T-helper 2 cell treated with Interferon-gamma antibody and Interleukin-4, amounts not matched to agents 100 ng/mL and 5 ng/mL, for 36 hours (primary cell): ENCODE measurements at regions not wholly inside any gene's neighbourhood (a gene's known extent, or its start where the extent isn't known, plus 50 kb on each side); places are given as distances from the start of the nearest gene placed in this dataset.

Source experiments
- intact Hi-C: fragments of 100-400 bp; cut with micrococcal nuclease; formaldehyde crosslinking; loops from one replicate; pipeline ENCODE4 v1.15.1; 2023

DNA sequence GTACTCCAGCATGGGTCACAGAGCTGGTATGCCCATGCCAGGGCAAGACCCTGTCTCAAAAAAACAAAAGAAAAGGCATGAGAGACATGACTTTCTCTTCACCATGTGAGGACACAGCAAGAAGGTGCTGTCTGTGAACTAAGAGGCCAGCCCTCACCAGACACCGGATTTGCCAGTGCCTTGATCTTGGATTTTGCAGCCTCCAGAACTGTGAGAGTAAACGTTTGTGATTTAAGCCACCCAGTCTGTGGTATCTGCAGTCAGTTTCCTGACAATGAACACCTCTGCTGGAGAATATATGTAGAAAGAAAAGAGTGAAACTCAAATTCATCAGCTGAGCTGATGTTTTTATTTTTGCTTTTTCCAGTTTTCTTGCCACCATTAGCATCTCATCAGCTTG, 166.3 kb upstream of the RAB4A start:
- intact Hi-C loops = no loop called here

DNA sequence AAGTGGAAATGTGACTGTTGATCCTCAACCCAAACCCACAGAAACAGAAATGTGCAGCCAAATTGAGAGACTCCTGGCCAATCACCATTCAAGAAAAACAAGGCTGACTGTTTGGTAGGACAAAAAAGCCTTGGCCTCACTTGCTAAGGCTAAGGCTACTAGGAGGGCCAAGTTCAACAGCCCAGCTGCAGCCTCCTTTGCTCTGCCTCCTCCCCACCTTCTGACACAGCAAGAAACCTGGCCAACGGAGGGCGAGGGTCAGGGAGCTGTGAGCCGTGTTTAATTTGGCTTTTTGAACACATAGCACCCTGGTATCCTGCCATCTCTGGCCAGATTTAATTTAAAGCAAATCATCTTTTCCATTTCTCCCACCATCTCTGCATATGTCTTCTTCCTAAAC, 165.8 kb upstream of the RAB4A start:
- intact Hi-C loops = no loop called here

- intact Hi-C loops = no loop called here
These were observed 164.9 kb upstream of the RAB4A start for GRCh38 chr1:229105822-229106525.

- intact Hi-C loops = no loop called here
These were observed 164.3 kb upstream of the RAB4A start for GRCh38 chr1:229106526-229107125.

- intact Hi-C loops = no loop called here
These were observed 163.6 kb upstream of the RAB4A start for GRCh38 chr1:229107304-229107815.

- intact Hi-C loops = no loop called here
These were observed 162.9 kb upstream of the RAB4A start for GRCh38 chr1:229107972-229108371.

GRCh38 chr1:229108598-229109201, 162.2 kb upstream of the RAB4A start:
- intact Hi-C loops = no loop called here

- intact Hi-C loops = no loop called here
These were observed 161.6 kb upstream of the RAB4A start for GRCh38 chr1:229109320-229109761.

GRCh38 chr1:229110986-229111385, 159.9 kb upstream of the RAB4A start:
- intact Hi-C loops = no loop called here

DNA sequence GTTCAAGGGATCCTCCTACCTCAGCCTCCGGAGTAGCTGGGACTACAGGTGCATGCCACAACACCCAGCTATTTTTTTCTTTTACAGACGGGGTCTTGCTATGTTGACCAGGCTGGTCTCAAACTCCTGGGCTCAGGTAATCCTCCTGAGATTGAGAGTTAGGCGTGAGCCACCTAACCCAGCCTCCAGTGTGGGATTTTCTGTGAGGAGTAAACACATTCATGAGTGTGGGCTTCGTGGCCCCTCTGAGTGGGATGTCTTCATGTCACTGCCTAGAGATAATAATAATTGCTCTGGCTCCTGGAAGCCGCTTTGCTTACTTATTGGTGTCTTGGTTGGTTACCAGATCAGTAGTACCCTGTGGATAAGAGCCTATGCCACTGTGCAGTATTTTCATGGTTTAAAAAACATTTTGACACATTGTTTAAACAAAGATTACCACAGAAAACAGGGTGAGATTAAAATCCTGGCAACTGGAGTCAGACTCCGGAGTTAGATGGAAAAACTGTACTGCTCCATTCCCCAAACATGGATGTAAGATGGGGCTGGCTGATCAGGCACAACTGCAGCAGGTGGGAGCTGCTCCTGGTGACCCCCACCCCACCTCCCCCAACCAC, 159.1 kb upstream of the RAB4A start:
- intact Hi-C loops = no loop called here

DNA sequence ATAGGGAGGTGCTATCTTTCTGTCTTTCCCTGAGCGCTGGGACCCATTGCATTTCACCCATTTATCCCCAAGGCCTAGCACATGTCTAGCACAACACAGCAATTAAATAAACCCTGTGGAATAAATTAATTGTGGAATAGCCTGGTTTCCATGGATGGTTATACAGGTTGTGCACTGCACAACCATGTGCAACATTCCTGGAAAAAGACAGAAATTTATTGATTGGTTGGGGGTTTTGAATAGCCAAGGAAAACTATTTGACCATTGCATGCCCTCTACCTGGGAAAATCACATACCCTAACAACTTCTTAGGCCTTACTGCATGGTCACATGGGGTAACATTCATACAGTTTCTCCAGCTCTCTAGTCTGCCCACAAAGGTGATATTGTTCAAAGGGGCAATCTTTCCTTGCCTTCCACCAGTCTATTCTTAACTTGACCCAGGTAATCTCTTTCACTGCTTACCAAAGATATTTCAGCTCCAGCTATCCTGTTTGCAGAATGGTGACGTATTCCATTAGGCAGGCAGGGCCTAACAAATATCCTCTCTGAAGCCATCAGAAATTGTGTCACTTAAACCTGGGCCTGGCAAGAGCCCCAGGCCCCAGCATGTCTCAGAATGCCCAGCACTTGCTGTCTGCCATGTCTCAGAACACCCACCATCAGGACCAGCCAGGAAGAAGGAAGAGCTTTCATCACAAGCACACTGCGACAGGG, 157.9 kb upstream of the RAB4A start:
- intact Hi-C loops = no loop called here

- intact Hi-C loops = no loop called here
These were observed 156.6 kb upstream of the RAB4A start for GRCh38 chr1:229114315-229114714.

DNA sequence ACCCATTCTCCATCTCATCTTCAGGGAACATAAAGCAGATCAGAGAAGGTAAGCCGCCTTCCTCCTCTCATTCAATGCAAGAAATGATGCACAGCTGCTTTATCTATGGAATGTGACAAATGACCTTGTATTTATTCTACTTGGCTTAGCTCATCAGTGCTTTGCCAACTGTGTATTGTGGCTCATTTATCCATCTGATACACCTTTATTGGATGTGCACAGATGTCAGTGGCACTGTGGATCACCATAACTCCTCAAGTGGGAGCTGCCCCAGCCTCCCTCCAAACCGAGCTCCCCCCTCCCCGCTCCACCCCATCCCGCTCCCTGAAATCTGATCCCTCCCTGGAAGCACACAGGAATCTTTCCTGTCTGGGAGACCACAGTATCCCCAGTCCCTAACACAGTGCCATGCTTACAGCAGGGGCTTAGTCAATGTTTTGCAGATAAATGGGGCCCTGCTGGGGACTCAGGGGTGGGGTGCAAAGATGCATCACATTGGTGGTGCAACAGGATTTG, 156.0 kb upstream of the RAB4A start:
- intact Hi-C loops = no loop called here

DNA sequence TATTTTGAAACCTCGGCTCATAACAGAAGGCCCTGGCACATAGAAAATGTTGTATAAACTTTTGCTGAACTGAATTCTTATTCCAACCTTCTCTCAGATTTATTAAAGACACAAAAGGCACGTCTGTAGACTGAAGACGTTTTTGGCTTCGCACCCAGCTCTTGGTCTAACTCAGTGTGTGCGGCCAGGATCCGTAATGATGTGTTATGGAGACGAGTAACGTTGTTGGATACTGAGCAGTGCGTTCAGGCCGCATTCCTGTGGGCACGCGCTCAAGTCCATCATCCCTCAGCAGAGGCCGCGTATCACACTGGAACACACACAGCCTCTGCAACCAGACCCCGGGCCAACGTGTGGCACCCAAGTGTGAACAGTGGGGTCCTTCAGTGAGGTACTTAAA, 154.8 kb upstream of the RAB4A start:
- intact Hi-C loops = no loop called here

GRCh38 chr1:229117664-229118300, 153.1 kb upstream of the RAB4A start:
- intact Hi-C loops = no loop called here

- intact Hi-C loops = no loop called here
These were observed 152.3 kb upstream of the RAB4A start for GRCh38 chr1:229118477-229119061.

GRCh38 chr1:229119161-229119560, 151.8 kb upstream of the RAB4A start:
- intact Hi-C loops = no loop called here

GRCh38 chr1:229119876-229120275, 151.0 kb upstream of the RAB4A start:
- intact Hi-C loops = no loop called here

DNA sequence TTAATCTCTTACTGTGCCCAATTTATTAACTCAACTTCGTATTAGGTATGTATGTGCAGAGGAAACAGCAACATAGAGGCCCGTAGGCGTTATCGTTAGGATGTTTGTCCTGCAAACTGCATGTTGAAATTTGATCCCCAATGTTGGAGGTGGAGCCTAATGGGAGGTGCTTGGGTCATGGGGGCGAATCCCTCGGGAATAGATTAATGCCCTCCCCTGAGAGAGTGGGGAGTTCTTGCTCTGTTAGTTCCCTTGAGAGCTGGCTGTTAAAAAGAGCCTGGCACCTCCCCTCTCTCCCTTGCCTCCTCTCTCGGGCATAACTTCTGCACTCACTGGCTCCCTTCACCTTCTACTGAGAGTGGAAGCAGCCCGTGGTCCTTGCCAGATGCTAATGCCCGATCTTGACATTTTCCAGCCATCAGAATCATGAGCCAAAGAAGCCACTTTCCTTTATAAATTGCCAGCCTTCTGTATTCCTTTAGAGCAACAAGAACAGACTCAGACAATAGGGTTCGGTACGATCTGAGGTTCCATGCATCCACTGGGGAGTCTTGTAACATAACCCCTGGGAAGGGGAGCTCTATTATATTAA, 149.0 kb upstream of the RAB4A start:
- intact Hi-C loops = no loop called here

DNA sequence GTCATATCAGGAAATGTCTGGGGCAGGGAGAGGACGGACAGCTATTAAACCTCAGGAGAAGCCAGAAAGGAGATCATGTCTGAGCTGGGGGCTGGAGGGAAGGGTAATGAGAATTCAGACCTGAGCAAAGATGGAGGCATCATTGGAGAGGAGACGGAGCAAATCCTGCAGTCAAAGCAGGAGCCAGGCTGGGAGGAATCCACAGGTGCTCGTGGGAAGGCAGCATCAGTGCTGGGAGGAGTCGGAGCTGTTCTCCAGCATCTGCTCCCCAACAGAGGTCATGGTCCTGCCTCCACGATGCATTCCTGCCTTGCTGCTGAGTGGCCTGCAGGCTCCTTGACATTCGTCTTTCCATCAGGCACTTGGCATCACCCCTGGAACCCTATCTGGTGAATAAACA, 148.3 kb upstream of the RAB4A start:
- intact Hi-C loops = no loop called here
